SK-N-MC (cell line): ENCODE measurements at regions not wholly inside any gene's neighbourhood (a gene's known extent, or its start where the extent isn't known, plus 50 kb on each side); places are given as distances from the start of the nearest gene placed in this dataset.

Source experiments
- EZH2 ChIP-seq: fragments of 200-600 bp; sonication (generic); IDR thresholded peaks from one replicate; pipeline ENCODE4 v1.6.1; 2017; ENCODE audit warnings: antibody characterized with exemption
- FOXP2 ChIP-seq: optimal IDR thresholded peaks from 2 replicates; pipeline ENCODE3; 2011; ENCODE audit warnings: mild to moderate bottlenecking, moderate library complexity; ENCODE audit not compliant: insufficient read depth; ENCODE audit errors: extremely low read length, control extremely low read depth
- POLR2AphosphoS5 ChIP-seq: IDR thresholded peaks from 2 replicates; pipeline ENCODE4 v1.6.1; 2012; ENCODE audit warnings: mild to moderate bottlenecking, low read depth, low read length, borderline replicate concordance

- TF ChIP-seq EZH2 (no peak), POLR2AphosphoS5 (no peak), FOXP2 (no peak)
These were observed 318.2 kb upstream of the CELF2 start for GRCh38 chr10:10699427-10699826.
